ENCODE measurements at regions not wholly inside any gene's neighbourhood (a gene's known extent, or its start where the extent isn't known, plus 50 kb on each side); places are given as distances from the start of the nearest gene placed in this dataset.
"Not testable (repeated sequence)": the region's sequence is repeated elsewhere in the genome, so short reads cannot be mapped to it uniquely, and the experiment has no call there.

GRCh38 chr2:7878266-7878665, 803.6 kb upstream of the ID2 start:
- H3K4me3 Mint-ChIP-seq = not testable (repeated sequence)

GRCh38 chr2:7878786-7879482, 802.9 kb upstream of the ID2 start:
- H3K4me1 Mint-ChIP-seq = no peaks in the 10 kb centered on the region
- H3K9me3 Mint-ChIP-seq = no peaks in the 10 kb centered on the region
- no peak for ATAC-seq (ENCODE audit: low read depth in 2 of 2)
- H3K27ac Mint-ChIP-seq = no peak overlapping the region
- no peak for DNase-seq
- H3K36me3 Mint-ChIP-seq = no peaks in the 10 kb centered on the region
- H3K27me3 Mint-ChIP-seq = peaks cover 0 to 12% (median 12%) of the 10 kb centered on the region in 3 donors
- no peak overlapping the region for H3K4me3 Mint-ChIP-seq

More at GRCh38 chr2:7878266-7878665, 803.6 kb upstream of the ID2 start:
- H3K9me3 Mint-ChIP-seq; DNase-seq; ATAC-seq (ENCODE audit: low read depth in 2 of 2); H3K36me3 Mint-ChIP-seq; H3K27ac Mint-ChIP-seq; H3K4me1 Mint-ChIP-seq: not testable (repeated sequence)
- peaks cover 0 to 12% (median 12%) of the 10 kb centered on the region in 3 donors for H3K27me3 Mint-ChIP-seq

- Mint-ChIP-seq H3K27me3 (peaks cover 0 to 12% (median 12%) of the 10 kb centered on the region in 3 donors), H3K27ac (no peak overlapping the region), H3K4me3 (no peak overlapping the region), H3K4me1 (no peaks in the 10 kb centered on the region), H3K36me3 (no peaks in the 10 kb centered on the region), H3K9me3 (no peaks in the 10 kb centered on the region)
- ATAC-seq (ENCODE audit: low read depth in 2 of 2) = no peak
- no peak for DNase-seq
Observed at GRCh38 chr2:7879483-7879835, 802.4 kb upstream of the ID2 start.

GRCh38 chr2:7880126-7880525, 801.7 kb upstream of the ID2 start:
- Mint-ChIP-seq H3K4me3 (no peak overlapping the region), H3K27me3 (peaks cover 0 to 12% (median 12%) of the 10 kb centered on the region in 3 donors), H3K27ac (no peak overlapping the region), H3K36me3 (no peaks in the 10 kb centered on the region), H3K9me3 (peaks cover 0 to 2% (median 0%) of the 10 kb centered on the region in 7 donors), H3K4me1 (no peaks in the 10 kb centered on the region)
- no peak for DNase-seq
- no peak for ATAC-seq (ENCODE audit: low read depth in 2 of 2)

- Mint-ChIP-seq H3K4me3 (no peak overlapping the region), H3K36me3 (no peaks in the 10 kb centered on the region), H3K27me3 (peaks cover 0 to 12% (median 12%) of the 10 kb centered on the region in 3 donors), H3K9me3 (peaks cover 0 to 2% (median 0%) of the 10 kb centered on the region in 7 donors), H3K27ac (no peak overlapping the region), H3K4me1 (no peaks in the 10 kb centered on the region)
- DNase-seq (no peak), ATAC-seq (ENCODE audit: low read depth in 2 of 2) (no peak)
Observed at GRCh38 chr2:7880566-7880965, 801.3 kb upstream of the ID2 start.

GRCh38 chr2:7881063-7881462, 800.8 kb upstream of the ID2 start:
- no peak for DNase-seq
- Mint-ChIP-seq H3K9me3 (peaks cover 0 to 2% (median 0%) of the 10 kb centered on the region in 7 donors), H3K4me3 (no peak overlapping the region), H3K4me1 (no peaks in the 10 kb centered on the region), H3K27ac (no peak overlapping the region), H3K36me3 (no peaks in the 10 kb centered on the region), H3K27me3 (peaks cover 0 to 12% (median 12%) of the 10 kb centered on the region in 3 donors)
- ATAC-seq (ENCODE audit: low read depth in 2 of 2) = no peak

GRCh38 chr2:7881466-7881865, 800.4 kb upstream of the ID2 start:
- Mint-ChIP-seq H3K36me3 (no peaks in the 10 kb centered on the region), H3K27me3 (peaks cover 0 to 9% (median 9%) of the 10 kb centered on the region in 3 donors), H3K27ac (no peak overlapping the region), H3K4me3 (no peak overlapping the region), H3K4me1 (no peaks in the 10 kb centered on the region), H3K9me3 (peaks cover 0 to 2% (median 0%) of the 10 kb centered on the region in 7 donors)
- ATAC-seq (ENCODE audit: low read depth in 2 of 2) (no peak), DNase-seq (no peak)

GRCh38 chr2:7882296-7882695, 799.6 kb upstream of the ID2 start:
- Mint-ChIP-seq H3K27me3 (peaks cover 0 to 1% (median under 1%) of the 10 kb centered on the region in 3 donors), H3K4me1 (no peaks in the 10 kb centered on the region), H3K27ac (no peak overlapping the region), H3K36me3 (no peaks in the 10 kb centered on the region), H3K4me3 (no peak overlapping the region), H3K9me3 (peaks cover 0 to 2% (median 0%) of the 10 kb centered on the region in 7 donors)
- ATAC-seq (ENCODE audit: low read depth in 2 of 2) = no peak
- no peak for DNase-seq

GRCh38 chr2:7884338-7884737, 797.5 kb upstream of the ID2 start:
- Mint-ChIP-seq H3K27me3 (no peaks in the 10 kb centered on the region), H3K9me3 (peaks cover 0 to 2% (median 0%) of the 10 kb centered on the region in 7 donors), H3K4me1 (no peaks in the 10 kb centered on the region), H3K36me3 (no peaks in the 10 kb centered on the region), H3K27ac (no peak overlapping the region), H3K4me3 (no peak overlapping the region)
- no peak for DNase-seq
- no peak for ATAC-seq (ENCODE audit: low read depth in 2 of 2)

GRCh38 chr2:7886666-7887065, 795.2 kb upstream of the ID2 start:
- H3K4me1 Mint-ChIP-seq = no peaks in the 10 kb centered on the region
- ATAC-seq (ENCODE audit: low read depth in 2 of 2) = no peak

GRCh38 chr2:7887441-7887840, 794.4 kb upstream of the ID2 start:
- ATAC-seq (ENCODE audit: low read depth in 2 of 2) = no peak
- H3K27me3 Mint-ChIP-seq = no peaks in the 10 kb centered on the region
- H3K4me1 Mint-ChIP-seq = no peaks in the 10 kb centered on the region
- H3K9me3 Mint-ChIP-seq = peaks cover 0 to 3% (median 0%) of the 10 kb centered on the region in 7 donors
- DNase-seq = no peak
- no peaks in the 10 kb centered on the region for H3K36me3 Mint-ChIP-seq
- H3K4me3 Mint-ChIP-seq = no peak overlapping the region
- H3K27ac Mint-ChIP-seq = no peak overlapping the region

More at GRCh38 chr2:7886666-7887065, 795.2 kb upstream of the ID2 start:
- Mint-ChIP-seq H3K9me3 (peaks cover 0 to 2% (median 0%) of the 10 kb centered on the region in 7 donors), H3K27me3 (no peaks in the 10 kb centered on the region), H3K36me3 (no peaks in the 10 kb centered on the region), H3K4me3 (no peak overlapping the region), H3K27ac (no peak overlapping the region)
- no peak for DNase-seq

- ATAC-seq (ENCODE audit: low read depth in 2 of 2) (no peak), DNase-seq (no peak)
- Mint-ChIP-seq H3K27me3 (no peaks in the 10 kb centered on the region), H3K36me3 (no peaks in the 10 kb centered on the region), H3K27ac (no peak overlapping the region), H3K9me3 (peaks cover 0 to 4% (median 0%) of the 10 kb centered on the region in 7 donors), H3K4me3 (no peak overlapping the region), H3K4me1 (no peaks in the 10 kb centered on the region)
Observed at GRCh38 chr2:7888876-7889275, 793.0 kb upstream of the ID2 start.

- Mint-ChIP-seq H3K27ac (no peak overlapping the region), H3K9me3 (peaks cover 0 to 5% (median 0%) of the 10 kb centered on the region in 7 donors), H3K4me1 (no peaks in the 10 kb centered on the region), H3K27me3 (peaks cover 4 to 9% (median 6%) of the 10 kb centered on the region in 3 donors), H3K36me3 (no peaks in the 10 kb centered on the region), H3K4me3 (no peak overlapping the region)
- no peak for ATAC-seq (ENCODE audit: low read depth in 2 of 2)
- DNase-seq = no peak
Observed at GRCh38 chr2:7891312-7891711, 790.5 kb upstream of the ID2 start.

- Mint-ChIP-seq H3K27ac (no peak overlapping the region), H3K36me3 (no peaks in the 10 kb centered on the region), H3K27me3 (peaks cover 18 to 25% (median 21%) of the 10 kb centered on the region in 3 donors), H3K4me3 (no peak overlapping the region), H3K4me1 (peaks cover 9 to 20% (median 17%) of the 10 kb centered on the region in 3 donors), H3K9me3 (peaks cover 0 to 5% (median 0%) of the 10 kb centered on the region in 7 donors)
- DNase-seq (no peak), ATAC-seq (ENCODE audit: low read depth in 2 of 2) (no peak)
Observed at GRCh38 chr2:7895289-7895688, 786.6 kb upstream of the ID2 start.
